Posterior vena cava (tissue), 2 donors: ENCODE measurements at regions not wholly inside any gene's neighbourhood (a gene's known extent, or its start where the extent isn't known, plus 50 kb on each side); places are given as distances from the start of the nearest gene placed in this dataset.

Experiments
- DNase-seq: peaks from one replicate; pipeline ENCODE4 v3.0.0-alpha.2; 2020; ENCODE audit warnings: low spot score
- intact Hi-C, 2 donors: fragments of 100-400 bp; cut with DNase I; formaldehyde crosslinking; loops; one replicate each; pipeline versions ENCODE4 v1.14.1 to v1.14.2; 2022 to 2023
- donor health status: DM: yes; HTN: yes; CAD: no.
- donor health status: DM: yes; HTN: yes; CAD: no.

GRCh38 chr9:78547831-78548230 lies 250.9 kb downstream of the PSAT1 start:
- intact Hi-C loops: no loop called here
- DNase-seq: no peak

- intact Hi-C loops: no loop called here
- DNase-seq: no peak
Observed at GRCh38 chr9:78548670-78549069, 251.7 kb downstream of the PSAT1 start.

GRCh38 chr9:78549711-78550110 lies 252.8 kb downstream of the PSAT1 start:
- intact Hi-C loops: no loop called here
- DNase-seq: no peak

GRCh38 chr9:78552802-78553201 lies 255.9 kb downstream of the PSAT1 start:
- intact Hi-C loops: no loop called here
- no peak for DNase-seq

GRCh38 chr9:78557540-78557939 lies 260.6 kb downstream of the PSAT1 start:
- intact Hi-C loops: no loop called here
- DNase-seq: no peak

- no peak for DNase-seq
- intact Hi-C loops: no loop called here
Observed at GRCh38 chr9:78559449-78559885, 262.5 kb downstream of the PSAT1 start.

- no peak for DNase-seq
- intact Hi-C loops: no loop called here
Observed at GRCh38 chr9:78562021-78562420, 265.1 kb downstream of the PSAT1 start.

- no peak for DNase-seq
- intact Hi-C loops: no loop called here
Observed at GRCh38 chr9:78563269-78563668, 266.3 kb downstream of the PSAT1 start.

- DNase-seq: no peak
- intact Hi-C loops: no loop called here
Observed at GRCh38 chr9:78565481-78565880, 268.6 kb downstream of the PSAT1 start.

GRCh38 chr9:78566521-78566920 lies 269.6 kb downstream of the PSAT1 start:
- no peak for DNase-seq
- intact Hi-C loops: no loop called here

- no peak for DNase-seq
- intact Hi-C loops: no loop called here
Observed at GRCh38 chr9:78566948-78567675, 270.2 kb downstream of the PSAT1 start.

- intact Hi-C loops: no loop called here
- no peak for DNase-seq
Observed at GRCh38 chr9:78567693-78568092, 270.8 kb downstream of the PSAT1 start.

GRCh38 chr9:78568774-78569173 lies 271.8 kb downstream of the PSAT1 start:
- intact Hi-C loops: no loop called here
- DNase-seq: no peak

GRCh38 chr9:78572266-78572665 lies 275.3 kb downstream of the PSAT1 start:
- intact Hi-C loops: no loop called here
- no peak for DNase-seq

- DNase-seq: no peak
- intact Hi-C loops: no loop called here
Observed at GRCh38 chr9:78573205-78573604, 276.3 kb downstream of the PSAT1 start.

GRCh38 chr9:78573669-78574068 lies 276.7 kb downstream of the PSAT1 start:
- intact Hi-C loops: no loop called here
- no peak for DNase-seq

- no peak for DNase-seq
- intact Hi-C loops: no loop called here
Observed at GRCh38 chr9:78574354-78575045, 277.6 kb downstream of the PSAT1 start.

- intact Hi-C loops: no loop called here
- no peak for DNase-seq
Observed at GRCh38 chr9:78575081-78575480, 278.2 kb downstream of the PSAT1 start.

- intact Hi-C loops: no loop called here
Observed at GRCh38 chr9:78575771-78576170, 278.8 kb downstream of the PSAT1 start.

GRCh38 chr9:78577156-78577906 lies 280.4 kb downstream of the PSAT1 start:
- no peak for DNase-seq
- intact Hi-C loops: no loop called here

More at GRCh38 chr9:78575771-78576170, 278.8 kb downstream of the PSAT1 start:
- no peak for DNase-seq
